ENCODE measurements at regions not wholly inside any gene's neighbourhood (a gene's known extent, or its start where the extent isn't known, plus 50 kb on each side); places are given as distances from the start of the nearest gene placed in this dataset.
A peak's percentile ranks its signal among the peaks of the same experiment; 100 is the strongest.

GRCh38 chr14:53448682-53449081 is 295.6 kb upstream of the DDHD1 start:
- H3K4me3 Mint-ChIP-seq: peak overlapping the region; percentile 8
- H3K9me3 Mint-ChIP-seq: peaks cover 3% of the 10 kb centered on the region
- no peaks in the 10 kb centered on the region for H3K27me3 Mint-ChIP-seq
- peaks cover 27% of the 10 kb centered on the region for H3K4me1 Mint-ChIP-seq (ENCODE audit: unreplicated experiment)
- DNase-seq (ENCODE audit: extremely low spot score, unreplicated experiment): no peak
- TF ChIP-seq CTCF (conservative IDR thresholded peaks at IDR 0.05): no peak
- no peak overlapping the region for H3K27ac Mint-ChIP-seq
- no peaks in the 10 kb centered on the region for H3K36me3 Mint-ChIP-seq

- no peaks in the 10 kb centered on the region for H3K36me3 Mint-ChIP-seq
- H3K4me1 Mint-ChIP-seq (ENCODE audit: unreplicated experiment): peaks cover 14% of the 10 kb centered on the region
- no peaks in the 10 kb centered on the region for H3K9me3 Mint-ChIP-seq
- no peak overlapping the region for H3K4me3 Mint-ChIP-seq
- DNase-seq (ENCODE audit: extremely low spot score, unreplicated experiment): no peak
- no peaks in the 10 kb centered on the region for H3K27me3 Mint-ChIP-seq
- no peak for TF ChIP-seq CTCF (conservative IDR thresholded peaks at IDR 0.05)
- H3K27ac Mint-ChIP-seq: no peak overlapping the region
Measured at GRCh38 chr14:53444677-53445312, 291.7 kb upstream of the DDHD1 start.

- Mint-ChIP-seq H3K27me3 (no peaks in the 10 kb centered on the region), H3K27ac (no peak overlapping the region)
Measured at GRCh38 chr14:53441789-53442188, 288.7 kb upstream of the DDHD1 start.

GRCh38 chr14:53437858-53438257 is 284.7 kb upstream of the DDHD1 start:
- Mint-ChIP-seq H3K27ac (no peak overlapping the region), H3K4me1 (ENCODE audit: unreplicated experiment) (no peaks in the 10 kb centered on the region), H3K27me3 (no peaks in the 10 kb centered on the region), H3K9me3 (no peaks in the 10 kb centered on the region), H3K36me3 (no peaks in the 10 kb centered on the region), H3K4me3 (no peak overlapping the region)
- DNase-seq (ENCODE audit: extremely low spot score, unreplicated experiment): no peak
- no peak for TF ChIP-seq CTCF (conservative IDR thresholded peaks at IDR 0.05)

More at GRCh38 chr14:53441789-53442188, 288.7 kb upstream of the DDHD1 start:
- no peak overlapping the region for H3K4me3 Mint-ChIP-seq
- no peaks in the 10 kb centered on the region for H3K4me1 Mint-ChIP-seq (ENCODE audit: unreplicated experiment)
- no peaks in the 10 kb centered on the region for H3K9me3 Mint-ChIP-seq
- H3K36me3 Mint-ChIP-seq: no peaks in the 10 kb centered on the region
- DNase-seq (ENCODE audit: extremely low spot score, unreplicated experiment): no peak
- TF ChIP-seq CTCF (conservative IDR thresholded peaks at IDR 0.05): no peak

- H3K9me3 Mint-ChIP-seq: no peaks in the 10 kb centered on the region
- no peak for DNase-seq (ENCODE audit: extremely low spot score, unreplicated experiment)
- H3K4me3 Mint-ChIP-seq: no peak overlapping the region
- H3K27me3 Mint-ChIP-seq: no peaks in the 10 kb centered on the region
- no peaks in the 10 kb centered on the region for H3K36me3 Mint-ChIP-seq
- H3K4me1 Mint-ChIP-seq (ENCODE audit: unreplicated experiment): no peaks in the 10 kb centered on the region
- no peak overlapping the region for H3K27ac Mint-ChIP-seq
- TF ChIP-seq CTCF (conservative IDR thresholded peaks at IDR 0.05): peak; percentile 74
Measured at GRCh38 chr14:53432378-53432802, 279.3 kb upstream of the DDHD1 start.
